SK-N-SH (cell line): ENCODE measurements at regions not wholly inside any gene's neighbourhood (a gene's known extent, or its start where the extent isn't known, plus 50 kb on each side); places are given as distances from the start of the nearest gene placed in this dataset.
A peak's percentile ranks its signal among the peaks of the same experiment; 100 is the strongest.

Experiments
- CTCF ChIA-PET: fragments of 300-600, 350-600 bp; formaldehyde crosslinking; extraction: SDS; loops from one replicate; lab custom pipeline; 2021; lab: Yijun Ruan, JAX
- POLR2A ChIA-PET: fragments of 350-600 bp; sonication (Branson Sonifier 250); formaldehyde crosslinking; extraction: SDS; loops from one replicate; lab custom pipeline; 2020; ENCODE audit warnings: antibody characterized with exemption, inconsistent platforms; lab: Yijun Ruan, JAX
- DNase-seq: peaks from one replicate; pipeline ENCODE4 v3.0.0; 2012
- H2AFZ ChIP-seq: fragments of 200-600 bp; sonication (generic); 2 replicates; pipeline ENCODE4 v1.8.1; 2016; ENCODE audit warnings: antibody characterized with exemption, mild to moderate bottlenecking, low read depth
- H3F3A ChIP-seq: fragments of 200-600 bp; sonication (generic); replicated peaks from 2 replicates; pipeline ENCODE3; 2016; ENCODE audit warnings: antibody characterized with exemption, mild to moderate bottlenecking; ENCODE audit not compliant: insufficient read depth
- H3K27ac ChIP-seq, 2 experiments: fragments of 200-500 bp in 1 of 2; fragments of 200-600 bp in 1 of 2; sonication (Bioruptor generic) in 1 of 2; sonication (generic), shearing (Covaris generic) in 1 of 2; 2 replicates each; pipeline versions ENCODE4 v1.5.1 to v1.6.1; 2014 to 2016; ENCODE audit warnings: low read depth in 2 of 2, inconsistent platforms in 1 of 2, low read length in 1 of 2, mild to moderate bottlenecking in 1 of 2, mixed read lengths in 1 of 2
- H3K27me3 ChIP-seq: fragments of 200-600 bp; sonication (generic), shearing (Covaris generic); 2 replicates; pipeline ENCODE4 v1.6.1; 2016; ENCODE audit warnings: mixed run types; ENCODE audit not compliant: insufficient read depth
- H3K36me3 ChIP-seq, 2 experiments: fragments of 200-500 bp in 1 of 2; fragments of 200-600 bp in 1 of 2; sonication (Bioruptor generic) in 1 of 2; sonication (generic) in 1 of 2; replicated peaks in 1 of 2; 2 replicates each; pipeline versions ENCODE3 to v1.5.1; 2014 to 2016; ENCODE audit warnings: low read length in 1 of 2, mild to moderate bottlenecking in 1 of 2; ENCODE audit not compliant: insufficient read depth in 2 of 2, control insufficient read depth in 1 of 2
- H3K4me1 ChIP-seq, 2 experiments: fragments of 200-500 bp in 1 of 2; fragments of 200-600 bp in 1 of 2; sonication (Bioruptor generic) in 1 of 2; sonication (generic), shearing (Covaris generic) in 1 of 2; 2 replicates each; pipeline versions ENCODE4 v1.5.1 to v1.6.1; 2014 to 2016; ENCODE audit warnings: low read depth in 1 of 2, low read length in 1 of 2, mixed run types in 1 of 2; ENCODE audit not compliant: insufficient read depth in 2 of 2, control insufficient read depth in 1 of 2
- H3K4me2 ChIP-seq: fragments of 200-600 bp; sonication (generic), shearing (Covaris generic); 2 replicates; pipeline ENCODE4 v1.6.1; 2017; ENCODE audit warnings: mixed run types
- H3K4me3 ChIP-seq, 2 experiments: fragments of 200-500 bp in 1 of 2; fragments of 200-600 bp in 1 of 2; sonication (Bioruptor generic) in 1 of 2; sonication (generic), shearing (Covaris generic) in 1 of 2; 2 replicates each; pipeline versions ENCODE4 v1.5.1 to v1.8.1; 2014 to 2016; ENCODE audit warnings: low read depth in 2 of 2, inconsistent platforms in 1 of 2, low read length in 1 of 2, mild to moderate bottlenecking in 1 of 2, mixed read lengths in 1 of 2, moderate library complexity in 1 of 2
- H3K79me2 ChIP-seq: fragments of 200-600 bp; sonication (generic); 2 replicates; pipeline ENCODE4 v1.8.1; 2017; ENCODE audit warnings: mild to moderate bottlenecking; ENCODE audit not compliant: insufficient read depth
- H3K9ac ChIP-seq: fragments of 200-600 bp; sonication (generic); 2 replicates; pipeline ENCODE4 v1.6.1; 2017; ENCODE audit warnings: mixed run types
- H3K9me2 ChIP-seq: fragments of 200-600 bp; sonication (generic); 2 replicates; pipeline ENCODE4 v1.6.1; 2017; ENCODE audit warnings: mixed run types
- H3K9me3 ChIP-seq: fragments of 200-600 bp; sonication (generic); 2 replicates; pipeline ENCODE4 v1.6.1; 2017; ENCODE audit warnings: mixed run types, mild to moderate bottlenecking, moderate library complexity
- H4K20me1 ChIP-seq: fragments of 200-600 bp; sonication (generic); 2 replicates; pipeline ENCODE4 v1.6.1; 2017; ENCODE audit warnings: mild to moderate bottlenecking, mixed run types; ENCODE audit not compliant: insufficient read depth
- ELF1 ChIP-seq: IDR thresholded peaks from 2 replicates; pipeline ENCODE4 v1.4.0; 2012
- EP300 ChIP-seq, 2 experiments: IDR thresholded peaks; 2 replicates each; pipeline versions ENCODE4 v1.4.0 to v1.6.1; 2012; ENCODE audit warnings: borderline replicate concordance in 1 of 2, low read depth in 1 of 2, low read length in 1 of 2
- EZH2phosphoT487 ChIP-seq: fragments of 200-600 bp; sonication (generic); IDR thresholded peaks from 2 replicates; pipeline ENCODE4 v1.6.1; 2017; ENCODE audit warnings: low read depth, mixed run types, mild to moderate bottlenecking, antibody characterized with exemption, moderate library complexity, borderline replicate concordance
- FOSL2 ChIP-seq: IDR thresholded peaks from 2 replicates; pipeline ENCODE4 v1.4.0; 2012; ENCODE audit warnings: low read depth, mild to moderate bottlenecking, moderate library complexity, borderline replicate concordance
- FOXJ3 ChIP-seq: sonication (generic); formaldehyde crosslinking; IDR thresholded peaks from 2 replicates; pipeline ENCODE4 v1.5.1; 2020; ENCODE audit warnings: mild to moderate bottlenecking, missing genetic modification reagents
- FOXM1 ChIP-seq: IDR thresholded peaks from 2 replicates; pipeline ENCODE4 v1.4.0; 2012; ENCODE audit warnings: low read depth, mild to moderate bottlenecking
- IRF3 ChIP-seq: fragments of 150-350 bp; IDR thresholded peaks from 2 replicates; pipeline ENCODE4 v1.6.1; 2016; ENCODE audit warnings: mild to moderate bottlenecking, low read depth, low read length
- JUND ChIP-seq: IDR thresholded peaks from 2 replicates; pipeline ENCODE4 v1.4.0; 2012
- MEF2A ChIP-seq: IDR thresholded peaks from 2 replicates; pipeline ENCODE4 v1.4.0; 2012; ENCODE audit warnings: low read depth, borderline replicate concordance
- MXI1 ChIP-seq: IDR thresholded peaks from 2 replicates; pipeline ENCODE4 v1.6.1; 2012; ENCODE audit warnings: mild to moderate bottlenecking, low read depth, low read length, improper control_type of control experiment
- NFIC ChIP-seq: IDR thresholded peaks from 2 replicates; pipeline ENCODE4 v1.4.0; 2012; ENCODE audit warnings: borderline replicate concordance
- NRF1 ChIP-seq: IDR thresholded peaks from 2 replicates; pipeline ENCODE4 v1.6.1; 2012; ENCODE audit warnings: low read depth, mild to moderate bottlenecking, low read length
- POLR2AphosphoS5 ChIP-seq: IDR thresholded peaks from 2 replicates; pipeline ENCODE4 v1.6.1; 2012; ENCODE audit warnings: low read depth, low read length
- RAD21 ChIP-seq: IDR thresholded peaks from 2 replicates; pipeline ENCODE4 v1.6.1; 2012; ENCODE audit warnings: mild to moderate bottlenecking, low read length
- RCOR1 ChIP-seq: fragments of 150-350 bp; IDR thresholded peaks from 2 replicates; pipeline ENCODE4 v1.6.1; 2017; ENCODE audit warnings: antibody characterized with exemption, low read length
- REST ChIP-seq: IDR thresholded peaks from 2 replicates; pipeline ENCODE4 v1.6.1; 2012; ENCODE audit warnings: mild to moderate bottlenecking, low read depth, low read length, moderate library complexity
- RFX5 ChIP-seq: IDR thresholded peaks from 2 replicates; pipeline ENCODE4 v1.6.1; 2012; ENCODE audit warnings: mild to moderate bottlenecking, improper control_type of control experiment, low read length
- RXRA ChIP-seq: IDR thresholded peaks from 2 replicates; pipeline ENCODE4 v1.4.0; 2012; ENCODE audit warnings: low read depth, mild to moderate bottlenecking, borderline replicate concordance
- SIN3A ChIP-seq: IDR thresholded peaks from 2 replicates; pipeline ENCODE4 v1.6.1; 2012; ENCODE audit warnings: low read depth, mild to moderate bottlenecking, low read length, moderate library complexity, borderline replicate concordance
- TCF12 ChIP-seq: IDR thresholded peaks from 2 replicates; pipeline ENCODE4 v1.4.0; 2012
- TEAD4 ChIP-seq: IDR thresholded peaks from 2 replicates; pipeline ENCODE4 v1.4.0; 2012; ENCODE audit warnings: mild to moderate bottlenecking, borderline replicate concordance; ENCODE audit not compliant: insufficient read depth
- USF1 ChIP-seq: IDR thresholded peaks from 2 replicates; pipeline ENCODE4 v1.4.0; 2012; ENCODE audit warnings: low read depth, borderline replicate concordance
- YY1 ChIP-seq: IDR thresholded peaks from 2 replicates; pipeline ENCODE4 v1.4.0; 2012; ENCODE audit warnings: low read depth, mild to moderate bottlenecking
- WGBS: methylation state at CpG from one replicate; pipeline ENCODE4 v1.1.6; 2017; ENCODE audit warnings: low lambda C conversion rate; 5-methylcytosine and 5-hydroxymethylcytosine counted together
- TF ChIP-seq, protein P1 (sequence below): IDR thresholded peaks from 2 replicates; pipeline ENCODE4 v1.4.0; 2012; ENCODE audit warnings: low read depth
- TF ChIP-seq, protein P2 (sequence below): IDR thresholded peaks from 2 replicates; pipeline ENCODE4; 2012
- TF ChIP-seq, protein P3 (sequence below): fragments of 200-600 bp; sonication (generic); IDR thresholded peaks from 2 replicates; pipeline ENCODE4 v1.6.1; 2017; ENCODE audit warnings: antibody characterized with exemption, mild to moderate bottlenecking, moderate library complexity

GRCh38 chr17:31738996-31739699, 119.9 kb downstream of the COPRS start:
- Histone ChIP-seq H3K27ac (peak overlapping the region; percentile 85 to 91), H3K79me2 (no peaks in the 10 kb centered on the region), H3K4me3 (no peak overlapping the region), H4K20me1 (no peaks in the 10 kb centered on the region), H3K36me3 (no peaks in the 10 kb centered on the region), H3K9ac (no peak overlapping the region; the same call in 1 of the 2 replicates), H3K4me2 (peak overlapping the region; percentile 40; the same call in 1 of the 2 replicates), H3K9me2 (no peaks in the 10 kb centered on the region), H3K4me1 (peaks cover 8 to 33% of the 10 kb centered on the region in 2 experiments), H2AFZ (no peak overlapping the region; the same call in 1 of the 2 replicates), H3F3A (peaks cover 25% of the 10 kb centered on the region), H3K27me3 (no peaks in the 10 kb centered on the region), H3K9me3 (no peaks in the 10 kb centered on the region)
- ChIA-PET CTCF (interaction anchor here (1.0 to 1.9 kb wide), 4 partner anchors 11 to 181 kb away, joined by 3 to 9 read pairs (median 4); no protein-coding TSS in a partner anchor), POLR2A (no interaction called here)
- no peak for DNase-seq
- WGBS = 77% methylated on average over 2 of the region's 2 CpGs
- TF ChIP-seq JUND = peak; percentile 65
- TF ChIP-seq MXI1 = no peak
- TF ChIP-seq FOSL2 = peak; percentile 63
- TF ChIP-seq RXRA = peak; percentile 36; the same call in 1 of the 2 replicates
- no peak for TF ChIP-seq FOXJ3
- TF ChIP-seq, protein P1, sequence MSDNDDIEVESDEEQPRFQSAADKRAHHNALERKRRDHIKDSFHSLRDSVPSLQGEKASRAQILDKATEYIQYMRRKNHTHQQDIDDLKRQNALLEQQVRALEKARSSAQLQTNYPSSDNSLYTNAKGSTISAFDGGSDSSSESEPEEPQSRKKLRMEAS = no peak
- no peak for TF ChIP-seq EZH2phosphoT487
- no peak for TF ChIP-seq RAD21
- no peak for TF ChIP-seq FOXM1
- TF ChIP-seq EP300 (IDR thresholded peaks at IDR 0.05; ENCODE audit: borderline replicate concordance in 1 of 2, low read depth in 1 of 2, low read length in 1 of 2) = peak in 1 of 2 experiments; percentile 76; a peak in 1 of 4 replicates
- TF ChIP-seq MEF2A = no peak; the same call in 1 of the 2 replicates
- TF ChIP-seq RCOR1 = no peak
- TF ChIP-seq IRF3 = no peak
- no peak for TF ChIP-seq NRF1
- TF ChIP-seq RFX5 = no peak
- peak; percentile 53; the same call in 1 of the 2 replicates for TF ChIP-seq POLR2AphosphoS5
- TF ChIP-seq ELF1 = no peak
- TF ChIP-seq TCF12 = peak; percentile 95
- no peak for TF ChIP-seq REST
- TF ChIP-seq, protein P2, sequence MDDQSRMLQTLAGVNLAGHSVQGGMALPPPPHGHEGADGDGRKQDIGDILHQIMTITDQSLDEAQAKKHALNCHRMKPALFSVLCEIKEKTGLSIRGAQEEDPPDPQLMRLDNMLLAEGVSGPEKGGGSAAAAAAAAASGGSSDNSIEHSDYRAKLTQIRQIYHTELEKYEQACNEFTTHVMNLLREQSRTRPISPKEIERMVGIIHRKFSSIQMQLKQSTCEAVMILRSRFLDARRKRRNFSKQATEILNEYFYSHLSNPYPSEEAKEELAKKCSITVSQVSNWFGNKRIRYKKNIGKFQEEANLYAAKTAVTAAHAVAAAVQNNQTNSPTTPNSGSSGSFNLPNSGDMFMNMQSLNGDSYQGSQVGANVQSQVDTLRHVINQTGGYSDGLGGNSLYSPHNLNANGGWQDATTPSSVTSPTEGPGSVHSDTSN = peak; percentile 90
- TF ChIP-seq USF1 = no peak
- TF ChIP-seq YY1 = no peak
- TF ChIP-seq TEAD4 = peak; percentile 63; the same call in 1 of the 2 replicates
- peak; percentile 73; the same call in 1 of the 2 replicates for TF ChIP-seq NFIC
- TF ChIP-seq SIN3A = no peak
- TF ChIP-seq, protein P3, sequence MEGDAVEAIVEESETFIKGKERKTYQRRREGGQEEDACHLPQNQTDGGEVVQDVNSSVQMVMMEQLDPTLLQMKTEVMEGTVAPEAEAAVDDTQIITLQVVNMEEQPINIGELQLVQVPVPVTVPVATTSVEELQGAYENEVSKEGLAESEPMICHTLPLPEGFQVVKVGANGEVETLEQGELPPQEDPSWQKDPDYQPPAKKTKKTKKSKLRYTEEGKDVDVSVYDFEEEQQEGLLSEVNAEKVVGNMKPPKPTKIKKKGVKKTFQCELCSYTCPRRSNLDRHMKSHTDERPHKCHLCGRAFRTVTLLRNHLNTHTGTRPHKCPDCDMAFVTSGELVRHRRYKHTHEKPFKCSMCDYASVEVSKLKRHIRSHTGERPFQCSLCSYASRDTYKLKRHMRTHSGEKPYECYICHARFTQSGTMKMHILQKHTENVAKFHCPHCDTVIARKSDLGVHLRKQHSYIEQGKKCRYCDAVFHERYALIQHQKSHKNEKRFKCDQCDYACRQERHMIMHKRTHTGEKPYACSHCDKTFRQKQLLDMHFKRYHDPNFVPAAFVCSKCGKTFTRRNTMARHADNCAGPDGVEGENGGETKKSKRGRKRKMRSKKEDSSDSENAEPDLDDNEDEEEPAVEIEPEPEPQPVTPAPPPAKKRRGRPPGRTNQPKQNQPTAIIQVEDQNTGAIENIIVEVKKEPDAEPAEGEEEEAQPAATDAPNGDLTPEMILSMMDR = no peak
